IMR-90 (cell line): ENCODE measurements at regions not wholly inside any gene's neighbourhood (a gene's known extent, or its start where the extent isn't known, plus 50 kb on each side); places are given as distances from the start of the nearest gene placed in this dataset.

Experiments
- ATAC-seq: fragments of 200-7000 bp; cut with Tn5 transposase; 2 replicates; pipeline ENCODE4 v1.9.1; 2020; ENCODE audit warnings: low read depth, mild to moderate bottlenecking, moderate library complexity
- BruUV-seq: library from RNA; stranded (reverse); fragments of 400-500 nt; replicated peaks from 2 replicates; lab custom pipeline; 2021; lab: Mats Ljungman, UMichigan
- CTCF ChIA-PET: fragments of 300-600 bp; formaldehyde crosslinking; extraction: SDS; loops from one replicate; lab custom pipeline; 2021; ENCODE audit warnings: antibody characterized with exemption; lab: Yijun Ruan, JAX
- POLR2A ChIA-PET: fragments of 300-600 bp; sonication (Branson Sonifier 250); formaldehyde crosslinking; loops from one replicate; lab custom pipeline; 2022; ENCODE audit warnings: antibody characterized with exemption; ENCODE audit not compliant: unreplicated experiment; lab: Charles Lee
- DNase-seq: peaks from one replicate; pipeline ENCODE4 v3.0.0; 2013
- H2AFZ ChIP-seq: replicated peaks from 2 replicates; pipeline ENCODE3; 2013; ENCODE audit warnings: low read length, mild to moderate bottlenecking; ENCODE audit not compliant: poor library complexity
- H2AK5ac ChIP-seq: 2 replicates; pipeline ENCODE4 v1.6.1; 2013; ENCODE audit warnings: low read depth, low read length, inconsistent platforms
- H2AK9ac ChIP-seq: replicated peaks from 2 replicates; pipeline ENCODE3; 2013; ENCODE audit warnings: mild to moderate bottlenecking, low read depth, low read length, moderate library complexity; ENCODE audit not compliant: poor library complexity
- H2BK120ac ChIP-seq: 2 replicates; pipeline ENCODE4 v1.6.1; 2013; ENCODE audit warnings: low read depth, low read length, inconsistent platforms
- H2BK15ac ChIP-seq: 3 replicates; pipeline ENCODE4 v1.6.1; 2013; ENCODE audit warnings: low read depth, low read length, inconsistent platforms
- H2BK20ac ChIP-seq: 2 replicates; pipeline ENCODE4 v1.6.1; 2013; ENCODE audit warnings: low read depth, mild to moderate bottlenecking, inconsistent platforms, low read length, moderate library complexity
- H2BK5ac ChIP-seq: 2 replicates; pipeline ENCODE4 v1.6.1; 2013; ENCODE audit warnings: mild to moderate bottlenecking, low read depth, low read length, inconsistent platforms; ENCODE audit not compliant: poor library complexity, severe bottlenecking
- H3K14ac ChIP-seq: replicated peaks from 2 replicates; pipeline ENCODE4 v1.6.1; 2013; ENCODE audit warnings: low read depth, low read length, inconsistent platforms
- H3K18ac ChIP-seq: 2 replicates; pipeline ENCODE4 v1.6.1; 2013; ENCODE audit warnings: low read depth, low read length, control low read depth
- H3K23ac ChIP-seq: 2 replicates; pipeline ENCODE4 v1.6.1; 2013; ENCODE audit warnings: low read depth, low read length, inconsistent platforms
- H3K27ac ChIP-seq: 2 replicates; pipeline ENCODE4 v1.5.1; 2013; ENCODE audit warnings: mild to moderate bottlenecking, control low read depth, low read length; ENCODE audit not compliant: insufficient read depth
- H3K27me3 ChIP-seq: 2 replicates; pipeline ENCODE4 v1.6.1; 2013; ENCODE audit warnings: low read length; ENCODE audit not compliant: control insufficient read depth, insufficient read depth
- H3K36me3 ChIP-seq: 2 replicates; pipeline ENCODE4 v1.6.1; 2013; ENCODE audit warnings: low read length, mixed read lengths; ENCODE audit not compliant: control insufficient read depth, insufficient read depth
- H3K4ac ChIP-seq: 2 replicates; pipeline ENCODE4 v1.6.1; 2013; ENCODE audit warnings: low read depth, low read length, inconsistent platforms
- H3K4me1 ChIP-seq: 2 replicates; pipeline ENCODE4 v1.6.1; 2013; ENCODE audit warnings: low read length, mixed read lengths; ENCODE audit not compliant: control insufficient read depth, insufficient read depth
- H3K4me2 ChIP-seq: 2 replicates; pipeline ENCODE4 v1.6.1; 2013; ENCODE audit warnings: low read depth, mild to moderate bottlenecking, control low read depth, low read length, moderate library complexity
- H3K4me3 ChIP-seq: 2 replicates; pipeline ENCODE4 v1.5.1; 2013; ENCODE audit warnings: low read depth, mild to moderate bottlenecking, control low read depth, low read length, moderate library complexity; ENCODE audit not compliant: insufficient read depth
- H3K56ac ChIP-seq: 2 replicates; pipeline ENCODE4 v1.6.1; 2013; ENCODE audit warnings: low read length, inconsistent platforms; ENCODE audit not compliant: insufficient read depth; ENCODE audit errors: extremely low read depth
- H3K79me1 ChIP-seq, 2 experiments: 2 replicates each; pipeline ENCODE4 v1.6.1; 2013; ENCODE audit warnings: low read length in 2 of 2, inconsistent platforms in 1 of 2, low read depth in 1 of 2
- H3K9ac ChIP-seq: 2 replicates; pipeline ENCODE4 v1.6.1; 2013; ENCODE audit warnings: low read depth, low read length, control low read depth
- H3K9me1 ChIP-seq: 2 replicates; pipeline ENCODE4 v1.6.1; 2013; ENCODE audit warnings: low read length, inconsistent platforms; ENCODE audit not compliant: insufficient read depth
- H3K9me3 ChIP-seq: 2 replicates; pipeline ENCODE4 v1.6.1; 2013; ENCODE audit warnings: low read length; ENCODE audit not compliant: control insufficient read depth, insufficient read depth
- H4K20me1 ChIP-seq: 2 replicates; pipeline ENCODE4 v1.6.1; 2013; ENCODE audit warnings: low read length, inconsistent platforms; ENCODE audit not compliant: insufficient read depth
- H4K5ac ChIP-seq: 2 replicates; pipeline ENCODE4 v1.6.1; 2013; ENCODE audit warnings: mild to moderate bottlenecking, low read depth, low read length, control low read depth
- H4K8ac ChIP-seq, 2 experiments: 2 replicates each; pipeline ENCODE4 v1.6.1; 2013; ENCODE audit warnings: low read depth in 2 of 2, low read length in 2 of 2, control low read depth in 1 of 2, inconsistent platforms in 1 of 2
- H4K91ac ChIP-seq: 2 replicates; pipeline ENCODE4 v1.6.1; 2013; ENCODE audit warnings: low read depth, low read length, inconsistent platforms; ENCODE audit not compliant: insufficient read depth
- CHD1 ChIP-seq: IDR thresholded peaks from 2 replicates; pipeline ENCODE4 v1.6.1; 2012; ENCODE audit warnings: low read depth, low read length, improper control_type of control experiment
- FOS ChIP-seq: fragments of 150-350 bp; IDR thresholded peaks from 2 replicates; pipeline ENCODE4 v1.6.1; 2016; ENCODE audit warnings: low read depth, low read length
- MAZ ChIP-seq: IDR thresholded peaks from 2 replicates; pipeline ENCODE4 v1.6.1; 2012; ENCODE audit warnings: low read depth, mild to moderate bottlenecking, low read length, improper control_type of control experiment, moderate library complexity, borderline replicate concordance
- MXI1 ChIP-seq: IDR thresholded peaks from 2 replicates; pipeline ENCODE4 v1.6.1; 2012; ENCODE audit warnings: low read depth, mild to moderate bottlenecking, low read length, moderate library complexity, borderline replicate concordance
- NFE2L2 ChIP-seq: fragments of 150-350 bp; IDR thresholded peaks from 2 replicates; pipeline ENCODE4 v1.6.1; 2016; ENCODE audit warnings: low read depth, mild to moderate bottlenecking, low read length
- RAD21 ChIP-seq: IDR thresholded peaks from 2 replicates; pipeline ENCODE4 v1.6.1; 2012; ENCODE audit warnings: low read length, improper control_type of control experiment
- RCOR1 ChIP-seq: IDR thresholded peaks from 2 replicates; pipeline ENCODE4 v1.6.1; 2012; ENCODE audit warnings: mild to moderate bottlenecking, low read length, improper control_type of control experiment; ENCODE audit not compliant: insufficient replicate concordance
- WGBS, 2 experiments: methylation state at CpG; one replicate each; pipeline versions ENCODE4 v1.1.5 to v1.1.7; 2013; ENCODE audit warnings: missing lambda C conversion rate in 2 of 2; ENCODE audit not compliant: insufficient read length in 1 of 2; ENCODE audit errors: extremely low coverage in 2 of 2; 5-methylcytosine and 5-hydroxymethylcytosine counted together
- dilution Hi-C: fragments of 300-500 bp; cut with HindIII; formaldehyde crosslinking; loops from one replicate; pipeline ENCODE4 v1.14.3; 2018; ENCODE audit warnings: low sequenced_read_pairs; ENCODE audit not compliant: unreplicated experiment
- in situ Hi-C: fragments of 300-500 bp; cut with MboI; formaldehyde crosslinking; loops from 3 replicates; pipeline ENCODE4 v1.14.3; 2019; ENCODE audit warnings: low sequenced_read_pairs, inconsistent platforms, mixed read lengths
- intact Hi-C: fragments of 100-400 bp; cut with micrococcal nuclease; formaldehyde crosslinking; loops from 2 replicates; pipeline ENCODE4 v1.10.0; 2022
- TF ChIP-seq, protein P1 (sequence below): conservative IDR thresholded peaks from 2 replicates; pipeline ENCODE4 v1.5.1; 2012; ENCODE audit warnings: mild to moderate bottlenecking, low read depth, low read length, improper control_type of control experiment

DNA sequence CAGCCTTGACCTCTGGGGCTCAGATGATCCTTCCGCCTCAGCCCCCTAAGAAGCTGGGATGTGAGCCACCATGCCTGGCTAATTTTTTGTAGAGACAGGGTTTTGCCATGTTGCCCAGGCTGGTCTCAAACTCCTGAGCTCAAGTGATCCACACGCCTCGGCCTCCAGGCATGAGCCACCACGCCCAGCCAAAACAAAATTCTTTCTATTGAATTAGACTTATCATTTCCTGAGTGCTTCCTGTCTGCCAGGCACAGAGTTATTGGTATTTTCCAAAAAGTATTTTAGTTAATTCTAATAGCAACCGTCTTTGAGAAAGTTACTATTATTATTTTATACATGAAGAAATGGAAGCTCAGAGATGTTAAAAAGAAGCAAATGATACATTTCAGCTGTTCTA lies 61.4 kb upstream of the LMO2 start:
- H3K4me1 ChIP-seq = no peaks in the 10 kb centered on the region
- H3K56ac ChIP-seq = no peak overlapping the region
- no peak overlapping the region for H3K4ac ChIP-seq
- dilution Hi-C loops = no loop called here
- H2BK15ac ChIP-seq = no peak overlapping the region
- no peak overlapping the region for H3K27ac ChIP-seq
- no peaks in the 10 kb centered on the region for H3K9me3 ChIP-seq
- H2AK9ac ChIP-seq = no peak overlapping the region
- H2AFZ ChIP-seq = no peak overlapping the region
- no peak overlapping the region for H2AK5ac ChIP-seq
- BruUV-seq = no TSS peak
- H3K14ac ChIP-seq = no peak overlapping the region
- H4K8ac ChIP-seq = no peak overlapping the region
- H3K4me3 ChIP-seq = no peak overlapping the region
- ChIA-PET CTCF (interaction anchor here (0.6 kb wide), 1 partner anchor 35 kb away, joined by 5 read pairs; no protein-coding TSS in a partner anchor), POLR2A (no interaction called here)
- no peak overlapping the region for H4K5ac ChIP-seq
- H3K79me1 ChIP-seq = no peaks in the 10 kb centered on the region
- no peak overlapping the region for H3K9ac ChIP-seq
- H3K18ac ChIP-seq = no peak overlapping the region
- intact Hi-C loops = no loop called here
- H4K20me1 ChIP-seq = no peaks in the 10 kb centered on the region
- no peaks in the 10 kb centered on the region for H3K9me1 ChIP-seq
- TF ChIP-seq NFE2L2 (no peak), RAD21 (no peak), RCOR1 (no peak), MAZ (no peak), MXI1 (no peak), FOS (no peak), CHD1 (no peak)
- TF ChIP-seq, protein P1, sequence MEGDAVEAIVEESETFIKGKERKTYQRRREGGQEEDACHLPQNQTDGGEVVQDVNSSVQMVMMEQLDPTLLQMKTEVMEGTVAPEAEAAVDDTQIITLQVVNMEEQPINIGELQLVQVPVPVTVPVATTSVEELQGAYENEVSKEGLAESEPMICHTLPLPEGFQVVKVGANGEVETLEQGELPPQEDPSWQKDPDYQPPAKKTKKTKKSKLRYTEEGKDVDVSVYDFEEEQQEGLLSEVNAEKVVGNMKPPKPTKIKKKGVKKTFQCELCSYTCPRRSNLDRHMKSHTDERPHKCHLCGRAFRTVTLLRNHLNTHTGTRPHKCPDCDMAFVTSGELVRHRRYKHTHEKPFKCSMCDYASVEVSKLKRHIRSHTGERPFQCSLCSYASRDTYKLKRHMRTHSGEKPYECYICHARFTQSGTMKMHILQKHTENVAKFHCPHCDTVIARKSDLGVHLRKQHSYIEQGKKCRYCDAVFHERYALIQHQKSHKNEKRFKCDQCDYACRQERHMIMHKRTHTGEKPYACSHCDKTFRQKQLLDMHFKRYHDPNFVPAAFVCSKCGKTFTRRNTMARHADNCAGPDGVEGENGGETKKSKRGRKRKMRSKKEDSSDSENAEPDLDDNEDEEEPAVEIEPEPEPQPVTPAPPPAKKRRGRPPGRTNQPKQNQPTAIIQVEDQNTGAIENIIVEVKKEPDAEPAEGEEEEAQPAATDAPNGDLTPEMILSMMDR = no peak
- DNase-seq (no peak), ATAC-seq (no peak)
- no peak overlapping the region for H2BK20ac ChIP-seq
- H3K23ac ChIP-seq = no peak overlapping the region
- no CpG with 5 or more reads among the region's 5 CpGs for WGBS, 2 experiments
- H3K4me2 ChIP-seq = no peak overlapping the region
- in situ Hi-C loops = no loop called here
- no peak overlapping the region for H4K91ac ChIP-seq
- H3K27me3 ChIP-seq = peaks cover 32% of the 10 kb centered on the region
- H2BK120ac ChIP-seq = no peak overlapping the region
- H2BK5ac ChIP-seq = no peak overlapping the region
- H3K36me3 ChIP-seq = no peaks in the 10 kb centered on the region
